Peyer's patch (tissue), 4 donors: ENCODE measurements at regions not wholly inside any gene's neighbourhood (a gene's known extent, or its start where the extent isn't known, plus 50 kb on each side); places are given as distances from the start of the nearest gene placed in this dataset.
"Not testable (repeated sequence)": the region's sequence is repeated elsewhere in the genome, so short reads cannot be mapped to it uniquely, and the experiment has no call there.

ENCODE experiments used
- DNase-seq, 3 donors: peaks; one replicate each; pipeline ENCODE4 v3.0.0-alpha.2; 2017 to 2019
- H3K27ac ChIP-seq, 4 donors: fragments of 200-600 bp; sonication (generic); one replicate each; pipeline ENCODE4 v1.5.1; 2016 to 2019
- H3K27me3 ChIP-seq, 2 donors: fragments of 200-600 bp; sonication (generic); one replicate each; pipeline ENCODE4 v1.5.1; 2019
- H3K36me3 ChIP-seq, 3 donors: fragments of 200-600 bp; sonication (generic); one replicate each; pipeline ENCODE4 v1.5.1; 2016 to 2019
- H3K4me1 ChIP-seq, 4 donors: fragments of 200-600 bp; sonication (generic); one replicate each; pipeline ENCODE4 v1.5.1; 2016 to 2019
- H3K4me3 ChIP-seq, 4 donors: fragments of 200-600 bp; sonication (generic); 1 replicate in 3 of 4; 2 replicates in 1 of 4; pipeline ENCODE4 v1.5.1; 2016 to 2019; ENCODE audit warnings: mild to moderate bottlenecking in 1 of 4
- H3K9me3 ChIP-seq, 4 donors: fragments of 200-600 bp; sonication (generic); one replicate each; pipeline ENCODE4 v1.5.1; 2016 to 2019; ENCODE audit warnings: mild to moderate bottlenecking in 1 of 4
- POLR2A ChIP-seq, 2 donors: fragments of 450-650 bp; IDR thresholded peaks; one replicate each; pipeline ENCODE4 v1.5.1; 2017; ENCODE audit warnings: antibody characterized with exemption in 2 of 2, mild to moderate bottlenecking in 2 of 2, moderate library complexity in 2 of 2
- TF ChIP-seq, protein P1 (sequence below), 6 experiments: fragments of 450-650 bp in 4 of 6; fragments of 200-600 bp in 2 of 6; sonication (generic) in 1 of 6; IDR thresholded peaks; one replicate each; pipeline ENCODE4 v1.5.1; 2017 to 2019; ENCODE audit warnings: antibody characterized with exemption in 6 of 6, mild to moderate bottlenecking in 3 of 6, moderate library complexity in 1 of 6

- no peaks in the 10 kb centered on the region for H3K9me3 ChIP-seq
- H3K27me3 ChIP-seq, result no peaks in the 10 kb centered on the region
- no peaks in the 10 kb centered on the region for H3K36me3 ChIP-seq
- H3K27ac ChIP-seq, result no peak overlapping the region
- TF ChIP-seq POLR2A (IDR thresholded peaks at IDR 0.05), result no peak
- TF ChIP-seq, protein P1, sequence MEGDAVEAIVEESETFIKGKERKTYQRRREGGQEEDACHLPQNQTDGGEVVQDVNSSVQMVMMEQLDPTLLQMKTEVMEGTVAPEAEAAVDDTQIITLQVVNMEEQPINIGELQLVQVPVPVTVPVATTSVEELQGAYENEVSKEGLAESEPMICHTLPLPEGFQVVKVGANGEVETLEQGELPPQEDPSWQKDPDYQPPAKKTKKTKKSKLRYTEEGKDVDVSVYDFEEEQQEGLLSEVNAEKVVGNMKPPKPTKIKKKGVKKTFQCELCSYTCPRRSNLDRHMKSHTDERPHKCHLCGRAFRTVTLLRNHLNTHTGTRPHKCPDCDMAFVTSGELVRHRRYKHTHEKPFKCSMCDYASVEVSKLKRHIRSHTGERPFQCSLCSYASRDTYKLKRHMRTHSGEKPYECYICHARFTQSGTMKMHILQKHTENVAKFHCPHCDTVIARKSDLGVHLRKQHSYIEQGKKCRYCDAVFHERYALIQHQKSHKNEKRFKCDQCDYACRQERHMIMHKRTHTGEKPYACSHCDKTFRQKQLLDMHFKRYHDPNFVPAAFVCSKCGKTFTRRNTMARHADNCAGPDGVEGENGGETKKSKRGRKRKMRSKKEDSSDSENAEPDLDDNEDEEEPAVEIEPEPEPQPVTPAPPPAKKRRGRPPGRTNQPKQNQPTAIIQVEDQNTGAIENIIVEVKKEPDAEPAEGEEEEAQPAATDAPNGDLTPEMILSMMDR (IDR thresholded peaks at IDR 0.05), result no peak
- peak in 1 of 3 donors; percentile 43 for DNase-seq
- no peaks in the 10 kb centered on the region for H3K4me1 ChIP-seq
- H3K4me3 ChIP-seq, result no peak overlapping the region
Measured at GRCh38 chr6:81969814-81970213, 217.3 kb upstream of the TENT5A start.

DNA sequence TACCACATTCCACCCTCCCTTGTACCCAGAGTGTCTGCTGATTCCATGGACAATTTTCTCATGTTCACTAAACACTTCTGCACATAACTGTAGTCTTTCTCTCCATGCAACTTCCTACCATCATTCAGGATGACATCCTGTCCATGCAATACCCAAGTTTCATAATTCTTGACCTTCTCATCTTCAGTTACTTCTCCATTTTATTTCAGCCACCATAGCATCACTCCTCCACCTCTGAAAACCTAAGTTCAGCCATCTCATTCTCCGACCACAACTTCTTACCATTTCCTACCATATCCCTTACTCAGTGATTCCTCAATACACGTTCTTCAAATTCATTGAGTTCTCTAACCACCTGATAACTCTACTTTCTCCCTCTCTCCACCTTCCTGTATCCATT, 216.5 kb upstream of the TENT5A start:
- Histone ChIP-seq H3K27ac (no peak overlapping the region), H3K4me3 (no peak overlapping the region), H3K9me3 (no peaks in the 10 kb centered on the region), H3K4me1 (no peaks in the 10 kb centered on the region), H3K27me3 (no peaks in the 10 kb centered on the region), H3K36me3 (no peaks in the 10 kb centered on the region)
- no peak for DNase-seq
- TF ChIP-seq, protein P1 (IDR thresholded peaks at IDR 0.05), result no peak
- no peak for TF ChIP-seq POLR2A (IDR thresholded peaks at IDR 0.05)

DNA sequence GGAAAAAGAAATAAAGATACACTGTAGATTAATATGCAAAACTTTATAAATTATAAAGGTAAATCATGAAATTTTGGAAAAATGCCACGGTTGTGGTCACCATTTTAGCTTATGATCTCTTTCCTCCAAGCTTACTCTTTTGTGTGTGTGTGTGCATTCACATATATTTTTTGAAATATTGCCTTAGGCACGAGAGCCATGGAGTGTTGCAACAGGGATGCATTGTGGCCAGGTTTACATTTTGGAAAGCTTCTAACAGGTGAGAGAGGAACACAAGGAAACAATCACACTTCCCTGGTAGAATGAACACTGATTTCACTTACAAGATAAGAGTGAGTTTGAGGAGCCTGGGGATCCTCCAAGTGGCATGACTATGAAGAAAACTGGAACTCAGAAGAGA, 214.5 kb upstream of the TENT5A start:
- H3K9me3 ChIP-seq, result no peaks in the 10 kb centered on the region
- no peaks in the 10 kb centered on the region for H3K27me3 ChIP-seq
- no peak for DNase-seq
- H3K4me1 ChIP-seq, result no peaks in the 10 kb centered on the region
- H3K27ac ChIP-seq, result no peak overlapping the region
- H3K36me3 ChIP-seq, result no peaks in the 10 kb centered on the region
- no peak overlapping the region for H3K4me3 ChIP-seq
- TF ChIP-seq POLR2A (IDR thresholded peaks at IDR 0.05), result no peak
- TF ChIP-seq, protein P1 (IDR thresholded peaks at IDR 0.05), result no peak

DNA sequence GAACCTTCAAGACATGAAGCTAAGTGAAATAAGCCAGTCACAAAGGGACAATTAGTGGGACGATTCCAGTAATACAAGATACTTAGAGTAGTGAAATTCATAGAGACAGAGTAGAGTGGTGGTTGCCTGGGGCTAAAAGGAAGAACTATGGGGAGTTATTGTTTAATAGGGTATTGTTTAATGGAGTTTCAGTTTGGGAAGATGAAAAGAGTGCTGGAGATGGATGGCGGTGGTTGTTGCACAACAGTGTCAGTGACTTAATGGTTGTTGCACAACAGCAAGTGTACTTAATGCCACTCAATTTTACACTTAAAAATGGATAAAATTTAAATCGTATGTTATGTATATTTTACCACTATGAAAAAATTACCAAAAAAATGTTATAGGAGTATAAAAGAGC, 209.7 kb upstream of the TENT5A start:
- Histone ChIP-seq H3K9me3 (peaks cover 0 to 3% (median 0%) of the 10 kb centered on the region in 4 donors), H3K27me3 (no peaks in the 10 kb centered on the region), H3K27ac (no peak overlapping the region), H3K4me1 (no peaks in the 10 kb centered on the region), H3K36me3 (no peaks in the 10 kb centered on the region), H3K4me3 (no peak overlapping the region)
- TF ChIP-seq, protein P1 (IDR thresholded peaks at IDR 0.05), result no peak
- TF ChIP-seq POLR2A (IDR thresholded peaks at IDR 0.05), result no peak
- no peak for DNase-seq

GRCh38 chr6:81950877-81951276, 198.4 kb upstream of the TENT5A start:
- no peaks in the 10 kb centered on the region for H3K27me3 ChIP-seq
- no peaks in the 10 kb centered on the region for H3K4me1 ChIP-seq
- H3K4me3 ChIP-seq, result no peak overlapping the region
- DNase-seq, result no peak
- H3K9me3 ChIP-seq, result no peaks in the 10 kb centered on the region
- no peak overlapping the region for H3K27ac ChIP-seq
- no peaks in the 10 kb centered on the region for H3K36me3 ChIP-seq
- TF ChIP-seq, protein P1 (IDR thresholded peaks at IDR 0.05), result no peak
- no peak for TF ChIP-seq POLR2A (IDR thresholded peaks at IDR 0.05)

DNA sequence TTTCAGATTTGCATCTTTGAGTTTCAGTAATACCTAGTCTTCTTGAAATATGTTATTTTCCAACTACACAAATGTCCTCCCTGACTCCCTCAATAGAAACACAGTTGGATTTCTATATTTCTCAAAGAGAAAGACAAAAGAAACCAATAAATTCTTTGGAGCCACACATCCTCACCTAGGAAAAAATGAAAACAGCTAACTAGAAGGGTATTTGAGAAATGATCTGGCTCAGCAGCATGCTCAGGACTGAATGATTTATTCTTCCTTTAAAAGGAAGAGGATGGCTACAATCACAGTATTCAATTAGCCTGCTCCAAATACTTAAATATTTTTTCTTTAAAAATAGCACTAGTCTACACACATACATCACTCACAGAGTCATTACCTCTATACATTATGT, 196.4 kb upstream of the TENT5A start:
- Histone ChIP-seq H3K27me3 (no peaks in the 10 kb centered on the region), H3K36me3 (no peaks in the 10 kb centered on the region), H3K4me3 (no peak overlapping the region), H3K4me1 (no peaks in the 10 kb centered on the region), H3K27ac (no peak overlapping the region), H3K9me3 (no peaks in the 10 kb centered on the region)
- no peak for TF ChIP-seq POLR2A (IDR thresholded peaks at IDR 0.05)
- TF ChIP-seq, protein P1 (IDR thresholded peaks at IDR 0.05), result no peak
- no peak for DNase-seq

GRCh38 chr6:81948196-81948595, 195.7 kb upstream of the TENT5A start:
- not testable (repeated sequence) for H3K9me3 ChIP-seq, H3K4me3 ChIP-seq, H3K36me3 ChIP-seq, H3K27ac ChIP-seq, H3K27me3 ChIP-seq, H3K4me1 ChIP-seq, DNase-seq
